ENCODE measurements at regions not wholly inside any gene's neighbourhood (a gene's known extent, or its start where the extent isn't known, plus 50 kb on each side); places are given as distances from the start of the nearest gene placed in this dataset.

GRCh38 chrX:9195199-9195880 lies 161.4 kb upstream of the FAM9B start:
- no peak for DNase-seq (ENCODE audit: low read depth)

- peak; percentile 35 for DNase-seq (ENCODE audit: low read depth)
Measured at GRCh38 chrX:9196961-9197640, 163.2 kb upstream of the FAM9B start.

GRCh38 chrX:9204560-9204959 lies 170.6 kb upstream of the FAM9B start:
- DNase-seq (ENCODE audit: low read depth), result peak; percentile 24

- no peak for DNase-seq (ENCODE audit: low read depth)
Measured at GRCh38 chrX:9205599-9206223, 171.8 kb upstream of the FAM9B start.

- DNase-seq (ENCODE audit: low read depth), result no peak
Measured at GRCh38 chrX:9207142-9207541, 173.2 kb upstream of the FAM9B start.

- DNase-seq (ENCODE audit: low read depth), result no peak
Measured at GRCh38 chrX:9211269-9211668, 177.3 kb upstream of the FAM9B start.

GRCh38 chrX:9221781-9222180 lies 187.9 kb upstream of the FAM9B start:
- no peak for DNase-seq (ENCODE audit: low read depth)

GRCh38 chrX:9222299-9222698 lies 188.4 kb upstream of the FAM9B start:
- DNase-seq (ENCODE audit: low read depth), result no peak

GRCh38 chrX:9227276-9227675 lies 193.3 kb upstream of the FAM9B start:
- no peak for DNase-seq (ENCODE audit: low read depth)

GRCh38 chrX:9231491-9231890 lies 197.6 kb upstream of the FAM9B start:
- DNase-seq (ENCODE audit: low read depth), result peak; percentile 70

- no peak for DNase-seq (ENCODE audit: low read depth)
Measured at GRCh38 chrX:9233141-9233540, 199.2 kb upstream of the FAM9B start.

GRCh38 chrX:9234315-9234714 lies 200.4 kb upstream of the FAM9B start:
- DNase-seq (ENCODE audit: low read depth), result no peak

- no peak for DNase-seq (ENCODE audit: low read depth)
Measured at GRCh38 chrX:9235722-9236121, 201.8 kb upstream of the FAM9B start.

- DNase-seq (ENCODE audit: low read depth), result no peak
Measured at GRCh38 chrX:9240956-9241355, 207.0 kb upstream of the FAM9B start.

GRCh38 chrX:9241427-9241826 lies 207.5 kb upstream of the FAM9B start:
- no peak for DNase-seq (ENCODE audit: low read depth)

GRCh38 chrX:9249051-9249846 lies 215.3 kb upstream of the FAM9B start:
- DNase-seq (ENCODE audit: low read depth), result no peak

GRCh38 chrX:9252182-9252581 lies 212.7 kb upstream of the TBL1X start:
- DNase-seq (ENCODE audit: low read depth), result no peak

GRCh38 chrX:9253211-9253610 lies 211.6 kb upstream of the TBL1X start:
- no peak for DNase-seq (ENCODE audit: low read depth)

- no peak for DNase-seq (ENCODE audit: low read depth)
Measured at GRCh38 chrX:9257718-9258420, 207.0 kb upstream of the TBL1X start.

GRCh38 chrX:9258421-9259104 lies 206.3 kb upstream of the TBL1X start:
- no peak for DNase-seq (ENCODE audit: low read depth)

- no peak for DNase-seq (ENCODE audit: low read depth)
Measured at GRCh38 chrX:9260603-9261002, 204.3 kb upstream of the TBL1X start.
